ENCODE measurements at regions not wholly inside any gene's neighbourhood (a gene's known extent, or its start where the extent isn't known, plus 50 kb on each side); places are given as distances from the start of the nearest gene placed in this dataset.

DNA sequence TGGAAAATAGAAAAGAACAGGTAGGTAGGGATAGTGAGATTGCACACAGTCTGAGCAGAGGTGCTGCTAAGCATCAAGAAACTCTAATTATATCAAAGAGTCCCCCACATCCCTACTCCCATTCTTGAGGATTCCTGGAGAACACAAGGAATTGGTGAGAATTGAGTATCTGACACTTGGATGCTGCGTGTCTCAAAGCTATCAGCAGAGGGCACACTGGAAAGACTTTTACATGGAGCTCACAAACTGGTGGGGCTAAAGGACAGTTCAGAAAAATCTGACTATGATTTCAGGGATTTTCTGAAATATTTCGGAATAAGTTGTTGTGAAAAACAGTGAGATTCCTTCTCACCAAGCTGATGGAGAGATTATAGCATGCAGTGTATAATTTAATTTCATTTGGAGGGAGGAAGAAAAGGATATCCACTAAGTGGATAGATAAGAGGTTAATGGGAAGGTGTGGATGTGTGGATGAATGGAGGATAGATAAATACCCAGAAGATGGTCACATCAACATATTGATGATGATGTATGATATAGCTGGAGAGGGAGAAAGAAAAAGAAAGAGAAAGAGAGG is 215.4 kb upstream of the DEFB112 start:
- no peak for ATAC-seq (replicated peaks)
- no peak for DNase-seq
- H3K4me1 Mint-ChIP-seq: no peaks in the 10 kb centered on the region

DNA sequence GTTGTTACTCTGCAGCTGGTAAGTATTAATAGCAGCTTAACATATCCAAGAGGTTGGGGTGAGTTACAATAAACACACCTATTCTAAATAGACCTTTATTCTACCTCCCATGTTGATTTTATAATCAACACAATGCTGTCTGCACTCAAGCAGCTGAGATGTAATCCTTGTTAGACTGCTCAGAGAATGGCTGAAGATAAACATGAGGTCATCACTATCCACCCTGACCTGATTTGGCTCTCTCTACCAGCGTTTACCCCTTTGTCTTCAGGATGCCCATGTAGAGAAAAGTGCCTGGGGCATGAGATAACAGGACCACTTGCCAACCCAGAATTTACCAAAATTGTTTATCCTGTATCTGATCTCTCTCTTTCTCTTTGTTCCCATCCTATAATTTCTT is 220.7 kb upstream of the DEFB112 start:
- Mint-ChIP-seq H3K27me3 (no peaks in the 10 kb centered on the region), H3K4me3 (no peak overlapping the region), H3K4me1 (no peaks in the 10 kb centered on the region), H3K27ac (no peak overlapping the region), H3K36me3 (no peaks in the 10 kb centered on the region), H3K9me3 (peaks cover 0 to 7% of the 10 kb centered on the region in 2 donors)
- ATAC-seq (replicated peaks) (no peak), DNase-seq (no peak)

More for the DNA sequence above, 215.4 kb upstream of the DEFB112 start:
- Mint-ChIP-seq H3K27me3 (no peaks in the 10 kb centered on the region), H3K9me3 (peaks cover 3 to 10% of the 10 kb centered on the region in 2 donors), H3K27ac (no peak overlapping the region), H3K36me3 (no peaks in the 10 kb centered on the region), H3K4me3 (no peak overlapping the region)

DNA sequence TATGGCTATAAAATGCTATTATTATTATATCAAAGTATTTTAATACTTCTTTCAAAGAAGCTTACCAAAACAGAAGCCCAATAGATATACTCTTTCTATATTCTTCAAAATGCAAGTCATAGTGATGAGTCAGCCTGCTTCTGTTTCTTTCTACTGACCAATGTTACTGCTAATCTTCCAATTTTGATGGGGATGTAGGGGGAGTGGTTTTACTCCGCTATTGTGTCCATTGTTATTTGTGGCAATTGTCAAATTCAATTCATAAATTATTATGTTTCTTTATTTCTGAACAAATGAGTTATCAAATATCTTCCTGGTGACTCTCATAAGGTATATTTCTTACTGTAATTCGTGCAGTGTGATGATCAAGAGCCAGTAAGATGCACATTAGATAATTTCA is 221.5 kb upstream of the DEFB112 start:
- H3K27me3 Mint-ChIP-seq: no peaks in the 10 kb centered on the region
- no peaks in the 10 kb centered on the region for H3K4me1 Mint-ChIP-seq
- H3K4me3 Mint-ChIP-seq: no peak overlapping the region
- ATAC-seq (replicated peaks): no peak
- peaks cover 0 to 7% of the 10 kb centered on the region in 2 donors for H3K9me3 Mint-ChIP-seq
- no peaks in the 10 kb centered on the region for H3K36me3 Mint-ChIP-seq
- no peak for DNase-seq
- no peak overlapping the region for H3K27ac Mint-ChIP-seq

DNA sequence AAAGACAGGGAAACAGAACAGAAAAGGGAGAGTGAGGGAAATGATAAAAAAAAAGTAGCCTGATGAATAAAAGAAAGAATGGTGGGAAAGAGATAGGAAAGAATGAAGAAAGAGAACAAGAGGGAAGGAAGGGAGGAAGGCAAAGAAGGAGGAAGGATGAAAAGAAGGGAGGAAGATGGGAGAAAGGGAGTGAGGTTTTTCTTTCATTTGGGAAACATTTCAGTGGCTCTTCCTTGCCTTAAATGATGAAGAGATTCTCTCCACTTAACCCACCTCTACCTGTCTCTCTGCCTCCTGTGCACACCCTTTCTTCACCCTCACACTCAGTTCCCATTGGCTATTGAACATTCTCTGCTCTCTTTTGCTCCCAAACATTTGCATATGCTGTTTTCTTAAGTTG is 222.1 kb upstream of the DEFB112 start:
- H3K27ac Mint-ChIP-seq: no peak overlapping the region
- no peak overlapping the region for H3K4me3 Mint-ChIP-seq
- H3K27me3 Mint-ChIP-seq: no peaks in the 10 kb centered on the region
- peaks cover 0 to 7% of the 10 kb centered on the region in 2 donors for H3K9me3 Mint-ChIP-seq
- ATAC-seq (replicated peaks) (no peak), DNase-seq (no peak)
- no peaks in the 10 kb centered on the region for H3K4me1 Mint-ChIP-seq
- H3K36me3 Mint-ChIP-seq: no peaks in the 10 kb centered on the region

DNA sequence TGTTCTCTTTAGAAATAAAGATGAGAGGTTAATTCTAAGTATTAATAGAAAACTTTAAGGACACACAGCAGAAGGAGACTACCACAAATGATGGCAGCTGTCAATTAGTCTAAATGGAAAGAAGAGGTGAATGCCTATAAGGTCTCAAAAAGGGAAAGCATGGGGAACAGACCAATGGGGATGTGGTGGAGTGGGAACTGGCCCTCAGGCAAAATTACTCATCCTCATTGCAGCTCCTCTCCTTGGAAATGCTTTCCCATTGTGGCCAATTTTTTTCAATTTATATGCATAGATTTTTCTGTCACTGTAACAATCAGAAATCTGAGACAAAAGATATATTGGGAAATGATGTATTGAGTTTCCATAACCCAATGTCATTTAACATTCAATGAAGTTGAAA is 222.9 kb upstream of the DEFB112 start:
- no peaks in the 10 kb centered on the region for H3K27me3 Mint-ChIP-seq
- ATAC-seq (replicated peaks): no peak

DNA sequence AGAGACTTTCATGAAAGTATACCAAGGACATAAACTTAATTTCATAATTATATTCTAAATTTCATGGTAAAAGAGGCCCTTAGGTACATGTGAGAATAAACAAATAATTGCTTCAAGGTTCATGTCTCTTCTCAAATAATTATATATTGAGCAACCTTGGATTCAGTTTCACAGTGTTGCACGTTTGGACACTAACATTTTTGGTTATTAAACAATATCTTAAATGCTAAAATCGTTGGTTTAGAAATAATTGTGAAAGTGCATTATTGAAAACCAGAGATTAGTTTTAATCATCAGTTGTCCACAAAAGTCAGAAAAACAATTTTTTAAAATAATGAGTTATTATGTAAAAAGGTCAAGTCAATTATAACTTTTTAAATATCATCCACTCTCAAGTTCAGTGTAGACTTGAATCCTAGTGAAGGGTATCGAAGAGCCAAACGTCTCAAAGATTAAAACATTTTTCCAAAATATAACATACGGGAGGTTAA is 227.1 kb upstream of the DEFB112 start:
- H3K4me3 Mint-ChIP-seq: no peak overlapping the region
- no peaks in the 10 kb centered on the region for H3K27me3 Mint-ChIP-seq
- H3K9me3 Mint-ChIP-seq: peaks cover 0 to 8% of the 10 kb centered on the region in 2 donors
- ATAC-seq (replicated peaks) (no peak), DNase-seq (no peak)
- H3K27ac Mint-ChIP-seq: no peak overlapping the region
- H3K36me3 Mint-ChIP-seq: no peaks in the 10 kb centered on the region
- H3K4me1 Mint-ChIP-seq: no peaks in the 10 kb centered on the region

More for the DNA sequence above, 222.9 kb upstream of the DEFB112 start:
- Mint-ChIP-seq H3K36me3 (no peaks in the 10 kb centered on the region), H3K9me3 (peaks cover 0 to 7% of the 10 kb centered on the region in 2 donors), H3K4me1 (no peaks in the 10 kb centered on the region), H3K27ac (no peak overlapping the region), H3K4me3 (no peak overlapping the region)
- no peak for DNase-seq

DNA sequence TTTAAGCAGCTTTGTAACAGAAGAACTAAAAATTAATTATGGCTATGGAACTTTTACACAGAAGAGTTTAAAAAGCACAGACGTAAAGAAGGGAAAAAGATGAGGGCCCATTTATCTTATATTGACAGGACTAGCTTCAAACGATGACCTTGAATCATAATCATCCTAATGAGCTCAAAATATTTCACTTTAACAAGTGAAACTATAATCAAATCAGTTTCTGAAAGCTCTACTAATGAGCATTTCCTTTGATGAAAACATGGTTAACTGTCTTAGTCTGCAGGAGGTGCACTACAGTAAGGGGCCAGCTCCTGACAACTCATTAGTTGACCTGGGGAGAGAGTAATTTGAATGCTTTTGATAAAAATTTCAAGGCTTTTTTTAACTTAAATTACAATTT is 228.0 kb upstream of the DEFB112 start:
- no peak overlapping the region for H3K4me3 Mint-ChIP-seq
- no peak for ATAC-seq (replicated peaks)
- no peaks in the 10 kb centered on the region for H3K27me3 Mint-ChIP-seq
- peaks cover 0 to 8% of the 10 kb centered on the region in 2 donors for H3K9me3 Mint-ChIP-seq
- H3K4me1 Mint-ChIP-seq: no peaks in the 10 kb centered on the region
- DNase-seq: no peak
- H3K36me3 Mint-ChIP-seq: no peaks in the 10 kb centered on the region
- H3K27ac Mint-ChIP-seq: no peak overlapping the region

DNA sequence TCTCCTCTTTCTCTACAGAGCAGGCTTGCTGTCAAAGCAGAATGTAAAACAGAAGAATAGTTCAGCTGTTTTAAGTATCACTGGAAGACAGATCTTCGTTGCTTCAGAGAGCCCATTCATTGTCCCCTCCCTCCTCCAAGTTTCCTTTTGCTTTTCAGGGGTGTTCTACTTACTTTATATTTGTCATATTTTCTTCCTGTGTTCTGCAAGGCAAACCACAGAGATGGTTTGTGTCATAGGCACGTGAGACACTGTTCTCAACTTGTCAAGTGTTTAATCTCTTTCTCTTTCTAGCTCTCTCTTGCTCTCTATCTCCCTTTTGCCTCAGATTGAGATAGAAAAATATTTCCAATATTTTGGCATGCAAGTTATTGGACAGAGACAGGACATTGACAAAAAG is 228.9 kb upstream of the DEFB112 start:
- no peak overlapping the region for H3K27ac Mint-ChIP-seq
- no peaks in the 10 kb centered on the region for H3K4me1 Mint-ChIP-seq
- no peak for DNase-seq

DNA sequence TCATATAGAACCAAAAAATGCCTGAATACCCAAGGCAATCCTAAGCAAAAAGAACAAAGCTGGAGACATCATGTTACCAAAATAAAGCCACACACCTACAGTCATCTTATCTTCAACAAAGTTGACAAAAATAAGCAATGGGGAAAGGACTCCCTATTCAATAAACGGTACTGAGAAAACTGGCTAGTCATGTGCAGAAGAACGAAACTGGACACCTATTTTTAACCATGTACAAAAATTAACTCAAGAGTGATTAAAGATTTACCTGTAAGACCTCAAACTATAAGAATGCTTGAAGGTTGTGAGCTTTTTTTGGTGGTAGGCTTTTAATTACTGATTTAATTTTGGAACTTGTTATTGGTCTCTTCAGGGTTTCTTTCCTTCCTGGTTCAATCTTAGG is 236.0 kb upstream of the DEFB112 start:
- Mint-ChIP-seq H3K4me1 (no peaks in the 10 kb centered on the region), H3K4me3 (no peak overlapping the region), H3K27ac (no peak overlapping the region), H3K9me3 (peaks cover 5% of the 10 kb centered on the region in 2 donors), H3K27me3 (no peaks in the 10 kb centered on the region), H3K36me3 (no peaks in the 10 kb centered on the region)
- ATAC-seq (replicated peaks) (no peak), DNase-seq (no peak)

More for the DNA sequence above, 228.9 kb upstream of the DEFB112 start:
- ATAC-seq (replicated peaks): no peak
- H3K36me3 Mint-ChIP-seq: no peaks in the 10 kb centered on the region
- no peaks in the 10 kb centered on the region for H3K27me3 Mint-ChIP-seq
- H3K9me3 Mint-ChIP-seq: peaks cover 0 to 6% of the 10 kb centered on the region in 2 donors
- no peak overlapping the region for H3K4me3 Mint-ChIP-seq

DNA sequence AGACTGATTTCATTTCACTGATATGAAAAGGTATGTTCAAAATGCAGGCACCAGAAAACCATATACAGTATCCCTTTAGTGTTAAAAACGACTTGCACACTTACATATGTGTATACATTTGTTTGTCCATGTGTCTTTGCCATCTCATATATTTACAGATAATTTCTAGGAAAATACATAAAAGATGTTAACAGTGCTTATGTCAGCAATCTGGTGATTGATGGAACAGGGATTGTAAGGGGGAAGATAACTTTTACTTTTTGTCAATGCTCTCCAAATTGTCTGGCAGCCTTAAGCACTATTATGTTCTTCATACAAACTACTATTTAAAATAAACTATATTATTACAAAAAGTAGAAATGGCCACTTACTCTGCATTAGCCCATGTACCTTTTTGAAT is 238.5 kb upstream of the DEFB112 start:
- peaks cover 5% of the 10 kb centered on the region in 2 donors for H3K9me3 Mint-ChIP-seq
- H3K27me3 Mint-ChIP-seq: no peaks in the 10 kb centered on the region
- ATAC-seq (replicated peaks) (no peak), DNase-seq (no peak)
- no peaks in the 10 kb centered on the region for H3K36me3 Mint-ChIP-seq
- H3K4me3 Mint-ChIP-seq: no peak overlapping the region
- H3K27ac Mint-ChIP-seq: no peak overlapping the region
- no peaks in the 10 kb centered on the region for H3K4me1 Mint-ChIP-seq

DNA sequence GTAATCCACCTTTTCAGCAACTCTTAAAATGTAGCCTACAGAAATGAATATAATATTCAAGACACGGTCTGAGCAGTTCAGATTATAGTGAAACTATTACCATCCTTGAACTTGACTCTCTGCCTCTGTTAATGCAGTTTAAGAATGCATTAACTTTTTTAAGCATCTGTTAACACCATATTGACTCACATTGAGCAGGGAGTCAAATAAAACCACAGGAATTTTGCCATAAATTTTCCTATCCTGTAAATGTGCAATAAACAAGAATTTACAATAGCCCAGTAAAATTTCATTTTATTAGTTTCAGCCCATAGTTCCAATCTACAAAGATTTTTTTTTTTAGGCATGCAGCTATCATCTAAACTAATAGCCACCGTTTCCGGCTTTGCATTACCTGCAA is 239.2 kb upstream of the DEFB112 start:
- Mint-ChIP-seq H3K4me3 (no peak overlapping the region), H3K9me3 (peaks cover 5% of the 10 kb centered on the region in 2 donors), H3K36me3 (no peaks in the 10 kb centered on the region), H3K4me1 (no peaks in the 10 kb centered on the region), H3K27me3 (no peaks in the 10 kb centered on the region), H3K27ac (no peak overlapping the region)
- DNase-seq: no peak
- no peak for ATAC-seq (replicated peaks)

DNA sequence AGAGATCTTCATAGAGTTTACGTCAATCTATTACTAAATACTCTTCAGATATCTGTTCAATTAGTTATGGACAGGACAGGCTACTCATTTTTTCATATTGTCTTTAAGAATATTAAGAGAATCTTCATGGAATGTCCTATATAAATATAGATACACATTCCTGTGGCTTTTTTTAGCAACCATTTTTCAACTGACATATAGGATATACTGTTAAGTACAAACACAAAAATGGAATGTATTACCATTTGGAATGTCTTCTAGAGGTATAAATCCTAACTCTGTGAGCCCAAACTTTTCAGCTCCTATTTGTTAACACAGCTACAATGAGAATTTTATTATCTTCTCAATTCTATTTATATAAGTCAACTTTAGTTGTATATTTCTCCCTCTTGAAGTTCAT is 239.6 kb upstream of the DEFB112 start:
- H3K4me1 Mint-ChIP-seq: no peaks in the 10 kb centered on the region
- no peaks in the 10 kb centered on the region for H3K36me3 Mint-ChIP-seq
- DNase-seq (no peak), ATAC-seq (replicated peaks) (no peak)
- peaks cover 5% of the 10 kb centered on the region in 2 donors for H3K9me3 Mint-ChIP-seq
- no peak overlapping the region for H3K4me3 Mint-ChIP-seq
- no peaks in the 10 kb centered on the region for H3K27me3 Mint-ChIP-seq
- H3K27ac Mint-ChIP-seq: no peak overlapping the region

DNA sequence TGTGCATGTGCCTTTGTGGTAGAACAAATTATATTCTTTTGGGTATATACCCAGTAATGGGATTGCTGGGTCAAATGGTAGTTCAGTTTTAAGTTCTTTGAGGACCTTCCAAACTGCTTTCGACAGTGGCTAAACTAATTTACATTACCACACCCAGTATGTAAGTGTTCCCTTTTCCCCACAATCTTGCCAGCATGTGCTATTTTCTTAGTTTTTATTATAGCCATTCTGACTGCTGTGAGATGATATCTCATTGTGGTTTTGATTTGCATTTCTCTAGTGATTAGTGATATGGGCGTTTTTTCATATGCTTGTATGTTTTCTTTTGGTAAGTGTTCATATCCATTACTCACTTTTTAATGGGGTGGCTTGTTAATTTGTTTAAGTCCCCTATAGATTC is 251.6 kb upstream of the DEFB112 start:
- H3K27ac Mint-ChIP-seq: no peak overlapping the region
- DNase-seq (no peak), ATAC-seq (replicated peaks) (no peak)
- no peaks in the 10 kb centered on the region for H3K36me3 Mint-ChIP-seq
- peaks cover 0 to 5% of the 10 kb centered on the region in 2 donors for H3K9me3 Mint-ChIP-seq
- H3K4me3 Mint-ChIP-seq: no peak overlapping the region
- no peaks in the 10 kb centered on the region for H3K4me1 Mint-ChIP-seq
- no peaks in the 10 kb centered on the region for H3K27me3 Mint-ChIP-seq

DNA sequence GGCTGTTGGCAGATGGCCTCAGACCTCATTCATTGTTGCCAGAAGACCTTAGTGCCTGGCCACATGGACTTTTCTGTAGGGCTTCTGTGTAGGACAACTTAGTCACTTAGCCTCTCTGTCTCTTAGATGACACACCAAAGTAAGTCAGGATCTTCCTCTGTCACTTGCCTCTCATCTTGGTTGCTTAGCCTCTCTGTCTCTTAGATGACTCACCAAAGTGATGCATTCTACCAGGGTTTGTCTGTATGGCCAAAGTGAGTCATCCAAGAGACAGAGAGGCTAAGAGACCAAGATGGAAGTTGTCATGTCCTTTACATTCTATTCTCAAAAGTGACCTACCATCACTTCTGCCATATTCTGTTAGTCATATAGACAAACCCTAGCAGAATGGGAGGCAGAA is 255.9 kb upstream of the DEFB112 start:
- Mint-ChIP-seq H3K36me3 (no peaks in the 10 kb centered on the region), H3K4me1 (no peaks in the 10 kb centered on the region), H3K9me3 (peaks cover 3 to 4% of the 10 kb centered on the region in 2 donors), H3K27ac (no peak overlapping the region), H3K4me3 (no peak overlapping the region), H3K27me3 (no peaks in the 10 kb centered on the region)
- ATAC-seq (replicated peaks): no peak
- no peak for DNase-seq

DNA sequence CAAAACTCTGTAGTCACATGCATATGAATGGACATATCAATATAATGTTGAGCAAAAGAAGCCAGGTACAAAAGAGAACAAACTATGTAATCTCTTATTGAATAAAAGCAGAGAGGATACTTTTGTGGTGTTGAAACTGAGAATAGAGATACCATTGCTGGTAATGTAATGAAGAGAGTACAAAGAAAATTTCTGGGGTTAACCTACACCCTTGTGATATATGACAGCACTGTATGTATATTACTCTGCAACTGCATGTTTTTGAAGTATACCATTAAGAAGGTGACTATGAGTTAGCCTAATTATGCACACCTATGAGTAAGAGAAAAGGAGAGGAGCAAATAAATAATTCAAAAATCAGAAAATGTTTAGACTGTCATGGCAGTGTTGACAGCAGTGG is 268.8 kb upstream of the DEFB112 start:
- Mint-ChIP-seq H3K9me3 (peaks cover 2 to 4% of the 10 kb centered on the region in 2 donors), H3K4me1 (no peaks in the 10 kb centered on the region), H3K27me3 (no peaks in the 10 kb centered on the region), H3K27ac (no peak overlapping the region), H3K4me3 (no peak overlapping the region), H3K36me3 (no peaks in the 10 kb centered on the region)
- ATAC-seq (replicated peaks) (no peak), DNase-seq (no peak)

DNA sequence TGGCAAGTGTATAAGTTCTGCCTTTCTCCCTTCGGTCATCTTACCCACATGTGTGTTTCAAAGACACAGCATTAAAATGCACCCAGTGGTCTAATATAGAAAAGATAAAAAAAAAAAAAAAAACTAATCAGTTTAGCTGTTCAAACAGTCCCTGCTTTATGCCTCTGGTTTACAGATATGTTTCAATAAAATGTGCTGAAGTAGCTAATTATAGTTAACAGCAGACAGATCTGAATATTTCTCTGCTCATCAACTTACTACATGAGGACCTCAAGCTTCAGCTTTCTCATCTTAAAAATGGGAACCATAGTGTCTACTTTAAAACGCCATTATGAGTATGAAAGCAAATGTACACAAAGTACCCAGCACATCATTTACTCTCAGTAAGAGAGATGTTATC is 280.6 kb upstream of the DEFB112 start:
- Mint-ChIP-seq H3K27me3 (no peaks in the 10 kb centered on the region), H3K4me1 (no peaks in the 10 kb centered on the region), H3K36me3 (no peaks in the 10 kb centered on the region), H3K4me3 (no peak overlapping the region), H3K9me3 (peaks cover 10 to 11% of the 10 kb centered on the region in 2 donors), H3K27ac (no peak overlapping the region)
- DNase-seq (no peak), ATAC-seq (replicated peaks) (no peak)

Data from stimulated activated naive B cell treated with anti-CD40 and anti-IgM and Interleukin-4, amounts not matched to agents 10 μg/mL and 1 μg/mL and 100 μg/mL, for 72 hours (primary cell).